BLaER1 (cell line): ENCODE measurements at regions not wholly inside any gene's neighbourhood (a gene's known extent, or its start where the extent isn't known, plus 50 kb on each side); places are given as distances from the start of the nearest gene placed in this dataset.

Source experiments
- H3K27ac ChIP-seq: shearing (Covaris generic); formaldehyde crosslinking; 2 replicates; pipeline ENCODE4 v1.8.1; 2022
- H3K27me3 ChIP-seq: shearing (Covaris generic); formaldehyde crosslinking; 2 replicates; pipeline ENCODE4 v1.8.1; 2022
- H3K36me3 ChIP-seq: shearing (Covaris generic); formaldehyde crosslinking; 2 replicates; pipeline ENCODE4 v1.8.1; 2022
- H3K4me1 ChIP-seq: shearing (Covaris generic); formaldehyde crosslinking; 2 replicates; pipeline ENCODE4 v1.8.1; 2022
- H3K4me2 ChIP-seq: shearing (Covaris generic); formaldehyde crosslinking; 2 replicates; pipeline ENCODE4 v1.8.1; 2022
- H3K4me3 ChIP-seq: shearing (Covaris generic); formaldehyde crosslinking; 2 replicates; pipeline ENCODE4 v1.8.1; 2022
- H3K9ac ChIP-seq: shearing (Covaris generic); formaldehyde crosslinking; 2 replicates; pipeline ENCODE4 v1.8.1; 2022
- H3K9me3 ChIP-seq: shearing (Covaris generic); formaldehyde crosslinking; 2 replicates; pipeline ENCODE4 v1.8.1; 2022
- H4K20me1 ChIP-seq: shearing (Covaris generic); formaldehyde crosslinking; 2 replicates; pipeline ENCODE4 v1.8.1; 2022
- Cebpa-rat ChIP-seq: shearing (Covaris generic); IDR thresholded peaks from 2 replicates; pipeline ENCODE4 v1.8.1; 2022

DNA sequence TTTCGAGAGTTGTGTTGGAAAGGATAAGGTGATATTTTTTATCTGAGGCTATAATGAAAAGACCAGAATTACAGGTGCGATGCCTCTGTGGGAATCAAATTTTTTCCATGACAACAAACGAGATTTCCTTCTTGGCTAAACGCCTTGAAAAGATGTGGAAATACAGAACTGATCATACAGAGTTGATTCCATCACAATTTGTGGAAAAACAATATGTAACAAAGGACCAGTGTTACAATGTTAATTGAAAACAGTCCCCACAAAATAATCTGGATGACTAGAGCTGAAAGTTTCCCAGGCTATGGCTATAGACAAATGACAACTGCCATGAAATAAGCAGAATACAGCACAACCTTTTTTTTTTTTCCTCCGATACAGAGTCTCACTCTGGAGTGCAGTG lies 628.9 kb downstream of the DIAPH3 start:
- H3K36me3 ChIP-seq: no peaks in the 10 kb centered on the region
- H4K20me1 ChIP-seq: no peaks in the 10 kb centered on the region
- H3K4me3 ChIP-seq: no peak overlapping the region
- H3K9ac ChIP-seq: no peak overlapping the region
- no peaks in the 10 kb centered on the region for H3K9me3 ChIP-seq
- H3K4me2 ChIP-seq: no peak overlapping the region
- H3K27ac ChIP-seq: no peak overlapping the region
- no peaks in the 10 kb centered on the region for H3K27me3 ChIP-seq
- no peak for TF ChIP-seq Cebpa-rat
- H3K4me1 ChIP-seq: peaks cover 13% of the 10 kb centered on the region

GRCh38 chr13:59537500-59537899 lies 626.2 kb downstream of the DIAPH3 start:
- no peak overlapping the region for H3K4me2 ChIP-seq
- H3K27ac ChIP-seq: no peak overlapping the region
- TF ChIP-seq Cebpa-rat: no peak
- H3K9ac ChIP-seq: no peak overlapping the region
- no peaks in the 10 kb centered on the region for H3K9me3 ChIP-seq
- H3K36me3 ChIP-seq: no peaks in the 10 kb centered on the region
- no peak overlapping the region for H3K4me3 ChIP-seq
- H3K4me1 ChIP-seq: no peaks in the 10 kb centered on the region
- H3K27me3 ChIP-seq: no peaks in the 10 kb centered on the region
- no peaks in the 10 kb centered on the region for H4K20me1 ChIP-seq

GRCh38 chr13:59538512-59538911 lies 625.2 kb downstream of the DIAPH3 start:
- Histone ChIP-seq H3K4me2 (no peak overlapping the region), H3K4me3 (no peak overlapping the region), H3K9me3 (no peaks in the 10 kb centered on the region), H3K9ac (no peak overlapping the region), H3K27ac (no peak overlapping the region), H4K20me1 (no peaks in the 10 kb centered on the region), H3K4me1 (no peaks in the 10 kb centered on the region), H3K36me3 (no peaks in the 10 kb centered on the region), H3K27me3 (no peaks in the 10 kb centered on the region)
- no peak for TF ChIP-seq Cebpa-rat

DNA sequence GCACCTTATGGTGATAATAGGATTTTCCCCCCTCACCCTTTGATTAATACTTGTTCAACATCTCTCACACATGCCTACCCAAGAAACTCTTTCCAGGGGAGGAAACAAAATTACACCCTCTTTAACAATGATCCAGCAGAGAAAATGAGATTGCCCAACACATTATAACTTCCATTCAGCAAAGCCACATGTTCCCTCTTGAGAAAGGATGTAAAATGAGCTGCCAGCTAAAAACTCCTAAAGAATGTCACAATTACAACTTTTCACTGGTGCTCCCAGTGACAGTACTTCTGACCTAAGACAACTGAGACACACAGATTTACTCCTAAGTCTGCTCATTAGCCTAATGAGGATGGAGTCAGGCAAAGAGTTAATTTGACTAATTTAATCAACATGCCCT lies 621.4 kb downstream of the DIAPH3 start:
- TF ChIP-seq Cebpa-rat: no peak
- H3K4me1 ChIP-seq: no peaks in the 10 kb centered on the region
- H3K27ac ChIP-seq: no peak overlapping the region

DNA sequence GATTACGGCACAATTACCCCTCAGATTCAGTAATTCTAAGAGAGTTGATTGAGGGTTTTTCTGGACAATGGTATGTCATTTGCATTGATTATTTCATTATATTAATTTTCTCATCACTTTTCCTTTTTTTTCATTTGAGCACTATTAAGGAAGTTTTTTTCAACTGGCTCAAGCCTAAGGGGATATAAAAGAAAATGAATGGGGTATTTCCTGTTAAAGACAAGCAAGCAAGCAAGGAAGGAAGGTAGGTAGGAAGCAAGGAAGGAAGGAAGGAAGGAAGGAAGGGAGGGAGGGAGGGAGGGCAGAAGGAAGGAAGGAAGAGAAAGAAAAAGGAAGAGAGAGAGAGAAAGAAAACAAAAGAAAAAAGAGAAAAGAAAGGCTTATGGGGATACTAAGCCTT lies 620.3 kb downstream of the DIAPH3 start:
- no peaks in the 10 kb centered on the region for H3K36me3 ChIP-seq
- no peaks in the 10 kb centered on the region for H4K20me1 ChIP-seq
- no peak overlapping the region for H3K27ac ChIP-seq
- no peak overlapping the region for H3K4me2 ChIP-seq
- H3K9ac ChIP-seq: no peak overlapping the region
- TF ChIP-seq Cebpa-rat: no peak
- no peaks in the 10 kb centered on the region for H3K9me3 ChIP-seq
- H3K27me3 ChIP-seq: no peaks in the 10 kb centered on the region
- H3K4me1 ChIP-seq: no peaks in the 10 kb centered on the region
- H3K4me3 ChIP-seq: no peak overlapping the region

More for the DNA sequence above, 621.4 kb downstream of the DIAPH3 start:
- Histone ChIP-seq H3K36me3 (no peaks in the 10 kb centered on the region), H3K4me2 (no peak overlapping the region), H3K4me3 (no peak overlapping the region), H3K27me3 (no peaks in the 10 kb centered on the region), H4K20me1 (no peaks in the 10 kb centered on the region), H3K9me3 (no peaks in the 10 kb centered on the region), H3K9ac (no peak overlapping the region)

DNA sequence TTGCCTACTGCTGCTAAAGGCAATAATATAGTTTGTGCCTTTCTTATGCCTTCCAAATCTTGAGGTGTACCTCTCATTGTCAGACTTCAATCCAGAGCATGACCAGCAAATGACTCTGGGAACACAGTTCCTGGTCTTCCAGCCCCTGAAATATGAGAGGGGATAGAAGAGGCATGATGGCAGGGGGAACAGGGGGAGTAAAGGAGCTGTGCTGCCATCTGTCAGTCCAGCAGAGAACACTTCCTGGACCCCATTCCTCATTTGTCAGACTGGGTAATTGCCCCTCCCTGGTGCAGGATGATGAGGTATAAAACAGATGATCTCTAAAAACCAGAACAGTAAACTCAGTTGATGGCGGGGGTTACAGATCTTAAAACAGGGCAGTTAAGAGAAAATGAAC lies 618.7 kb downstream of the DIAPH3 start:
- Histone ChIP-seq H3K4me2 (no peak overlapping the region), H3K27ac (no peak overlapping the region), H3K9ac (no peak overlapping the region), H3K9me3 (0 out of 2 replicates have a peak, but pooled peaks cover 5% of the 10 kb centered on the region), H3K4me3 (no peak overlapping the region), H3K27me3 (no peaks in the 10 kb centered on the region), H3K4me1 (no peaks in the 10 kb centered on the region), H3K36me3 (no peaks in the 10 kb centered on the region), H4K20me1 (no peaks in the 10 kb centered on the region)
- TF ChIP-seq Cebpa-rat: no peak

DNA sequence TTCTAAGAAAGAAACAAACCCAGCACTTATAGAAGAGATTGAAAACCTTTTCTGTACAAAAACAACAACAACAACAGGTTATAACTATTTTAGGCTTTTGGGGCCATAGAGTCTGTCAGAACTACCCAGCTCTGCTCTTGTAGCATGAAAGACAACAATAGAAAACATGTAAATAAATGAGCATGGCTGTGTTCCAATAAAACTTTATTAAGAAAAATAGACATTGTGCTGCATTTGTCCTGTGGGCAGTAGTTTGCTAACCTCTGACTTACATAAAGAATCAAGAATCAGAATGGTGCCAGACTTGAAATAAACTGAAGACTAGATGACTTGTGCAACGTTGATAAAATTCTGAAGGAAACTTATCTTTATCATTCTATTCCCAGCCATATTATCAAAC lies 617.5 kb downstream of the DIAPH3 start:
- no peaks in the 10 kb centered on the region for H3K27me3 ChIP-seq
- no peaks in the 10 kb centered on the region for H4K20me1 ChIP-seq
- TF ChIP-seq Cebpa-rat: no peak
- no peak overlapping the region for H3K4me2 ChIP-seq
- H3K4me1 ChIP-seq: no peaks in the 10 kb centered on the region
- H3K27ac ChIP-seq: no peak overlapping the region
- H3K4me3 ChIP-seq: no peak overlapping the region
- H3K9me3 ChIP-seq: peaks cover 11% of the 10 kb centered on the region
- H3K9ac ChIP-seq: no peak overlapping the region
- no peaks in the 10 kb centered on the region for H3K36me3 ChIP-seq

DNA sequence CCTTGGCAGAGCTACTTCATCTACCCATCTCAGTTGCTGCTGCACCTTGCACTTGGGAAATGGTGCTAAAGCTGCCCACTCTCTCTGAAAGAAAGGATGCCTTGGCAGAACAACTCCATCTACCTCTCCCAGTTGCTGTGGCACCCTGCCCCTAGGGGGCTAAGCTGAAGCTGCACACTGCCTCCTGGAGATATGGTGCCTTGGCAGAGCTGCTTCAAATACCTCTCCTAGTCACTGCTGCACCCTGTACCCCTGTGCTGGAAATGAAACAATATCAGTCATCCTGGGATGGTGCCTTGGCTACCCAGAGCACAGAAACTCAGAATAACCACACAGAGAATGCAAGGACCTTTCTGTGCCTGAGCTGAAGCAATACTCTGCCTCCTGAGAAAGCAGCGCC lies 615.8 kb downstream of the DIAPH3 start:
- H3K4me2 ChIP-seq: no peak overlapping the region
- no peak for TF ChIP-seq Cebpa-rat
- H3K27ac ChIP-seq: no peak overlapping the region
- H3K9me3 ChIP-seq: peaks cover 11% of the 10 kb centered on the region
- no peaks in the 10 kb centered on the region for H3K36me3 ChIP-seq
- H3K27me3 ChIP-seq: no peaks in the 10 kb centered on the region
- no peaks in the 10 kb centered on the region for H3K4me1 ChIP-seq
- no peak overlapping the region for H3K9ac ChIP-seq
- no peak overlapping the region for H3K4me3 ChIP-seq
- no peaks in the 10 kb centered on the region for H4K20me1 ChIP-seq

- H3K27ac ChIP-seq: no peak overlapping the region
- H3K4me2 ChIP-seq: no peak overlapping the region
- no peaks in the 10 kb centered on the region for H3K36me3 ChIP-seq
- no peak overlapping the region for H3K4me3 ChIP-seq
- peaks cover 34% of the 10 kb centered on the region for H3K9me3 ChIP-seq
- no peaks in the 10 kb centered on the region for H3K27me3 ChIP-seq
- no peaks in the 10 kb centered on the region for H4K20me1 ChIP-seq
- no peak overlapping the region for H3K9ac ChIP-seq
- peaks cover 12% of the 10 kb centered on the region for H3K4me1 ChIP-seq
- TF ChIP-seq Cebpa-rat: no peak
Measured at GRCh38 chr13:59562924-59563323, 600.8 kb downstream of the DIAPH3 start.

GRCh38 chr13:59566561-59566960 lies 597.2 kb downstream of the DIAPH3 start:
- no peak for TF ChIP-seq Cebpa-rat
- H3K9me3 ChIP-seq: peaks cover 22% of the 10 kb centered on the region
- H3K4me2 ChIP-seq: no peak overlapping the region
- H4K20me1 ChIP-seq: no peaks in the 10 kb centered on the region
- H3K27me3 ChIP-seq: no peaks in the 10 kb centered on the region
- no peaks in the 10 kb centered on the region for H3K36me3 ChIP-seq
- peaks cover 20% of the 10 kb centered on the region for H3K4me1 ChIP-seq
- H3K9ac ChIP-seq: no peak overlapping the region
- no peak overlapping the region for H3K4me3 ChIP-seq
- no peak overlapping the region for H3K27ac ChIP-seq

- no peaks in the 10 kb centered on the region for H3K27me3 ChIP-seq
- no peak for TF ChIP-seq Cebpa-rat
- peaks cover 20% of the 10 kb centered on the region for H3K4me1 ChIP-seq
Measured at GRCh38 chr13:59568306-59568705, 595.4 kb downstream of the DIAPH3 start.

More at GRCh38 chr13:59568306-59568705, 595.4 kb downstream of the DIAPH3 start:
- H3K27ac ChIP-seq: no peak overlapping the region
- no peaks in the 10 kb centered on the region for H3K36me3 ChIP-seq
- H3K9me3 ChIP-seq: peaks cover 12% of the 10 kb centered on the region
- H3K9ac ChIP-seq: no peak overlapping the region
- no peaks in the 10 kb centered on the region for H4K20me1 ChIP-seq
- H3K4me2 ChIP-seq: no peak overlapping the region
- no peak overlapping the region for H3K4me3 ChIP-seq
